Vagina (tissue), 2 donors: ENCODE measurements at regions not wholly inside any gene's neighbourhood (a gene's known extent, or its start where the extent isn't known, plus 50 kb on each side); places are given as distances from the start of the nearest gene placed in this dataset.

Experiments used
- CTCF ChIP-seq, 3 experiments: fragments of 450-650 bp in 2 of 3; fragments of 200-600 bp in 1 of 3; sonication (generic) in 1 of 3; IDR thresholded peaks; one replicate each; pipeline ENCODE4 v1.5.1; 2017 to 2019; ENCODE audit warnings: antibody characterized with exemption in 3 of 3, mild to moderate bottlenecking in 2 of 3, moderate library complexity in 2 of 3
- POLR2A ChIP-seq, 2 donors: fragments of 450-650 bp; IDR thresholded peaks; one replicate each; pipeline ENCODE4 v1.6.1; 2017; ENCODE audit warnings: antibody characterized with exemption in 2 of 2, mild to moderate bottlenecking in 2 of 2, moderate library complexity in 2 of 2

GRCh38 chr1:188218289-188218688 is 1389.5 kb downstream of the PLA2G4A start:
- TF ChIP-seq CTCF (IDR thresholded peaks at IDR 0.05) (no peak), POLR2A (IDR thresholded peaks at IDR 0.05) (no peak)
